ENCODE measurements at regions not wholly inside any gene's neighbourhood (a gene's known extent, or its start where the extent isn't known, plus 50 kb on each side); places are given as distances from the start of the nearest gene placed in this dataset.

DNA sequence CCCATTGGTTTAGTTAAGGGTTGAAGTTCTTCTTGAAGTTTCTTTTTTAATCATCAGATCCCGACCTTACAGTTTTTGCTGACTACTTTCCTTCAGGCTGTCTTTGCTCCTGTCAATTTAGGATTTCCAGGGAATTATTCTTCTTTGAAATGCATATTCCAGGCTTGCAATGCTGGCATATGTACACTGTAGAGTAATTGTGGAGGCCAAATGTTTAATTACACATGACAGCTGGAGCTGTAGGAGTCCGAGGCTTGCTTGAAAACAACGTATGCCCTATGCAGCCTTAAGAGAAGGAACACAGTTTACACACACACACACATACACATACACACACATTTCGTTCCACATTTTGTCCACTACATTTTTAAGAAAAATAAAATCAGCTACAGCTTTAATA, 602.3 kb downstream of the TMEM182 start:
- DNase-seq (ENCODE audit: unreplicated experiment) = no peak
- Mint-ChIP-seq H3K27ac (ENCODE audit: low read depth, unreplicated experiment) (no peak overlapping the region), H3K4me1 (ENCODE audit: insufficient read depth, unreplicated experiment) (no peaks in the 10 kb centered on the region), H3K4me3 (ENCODE audit: unreplicated experiment) (no peak overlapping the region), H3K27me3 (ENCODE audit: insufficient read depth, unreplicated experiment) (peaks cover 39% of the 10 kb centered on the region), H3K36me3 (ENCODE audit: insufficient read depth, unreplicated experiment) (no peaks in the 10 kb centered on the region), H3K9me3 (ENCODE audit: unreplicated experiment) (no peaks in the 10 kb centered on the region)
- ChIA-PET CTCF (no interaction called here), POLR2A (no interaction called here)
- no TSS peak for BruUV-seq (replicated peaks)
- TF ChIP-seq, protein P1, sequence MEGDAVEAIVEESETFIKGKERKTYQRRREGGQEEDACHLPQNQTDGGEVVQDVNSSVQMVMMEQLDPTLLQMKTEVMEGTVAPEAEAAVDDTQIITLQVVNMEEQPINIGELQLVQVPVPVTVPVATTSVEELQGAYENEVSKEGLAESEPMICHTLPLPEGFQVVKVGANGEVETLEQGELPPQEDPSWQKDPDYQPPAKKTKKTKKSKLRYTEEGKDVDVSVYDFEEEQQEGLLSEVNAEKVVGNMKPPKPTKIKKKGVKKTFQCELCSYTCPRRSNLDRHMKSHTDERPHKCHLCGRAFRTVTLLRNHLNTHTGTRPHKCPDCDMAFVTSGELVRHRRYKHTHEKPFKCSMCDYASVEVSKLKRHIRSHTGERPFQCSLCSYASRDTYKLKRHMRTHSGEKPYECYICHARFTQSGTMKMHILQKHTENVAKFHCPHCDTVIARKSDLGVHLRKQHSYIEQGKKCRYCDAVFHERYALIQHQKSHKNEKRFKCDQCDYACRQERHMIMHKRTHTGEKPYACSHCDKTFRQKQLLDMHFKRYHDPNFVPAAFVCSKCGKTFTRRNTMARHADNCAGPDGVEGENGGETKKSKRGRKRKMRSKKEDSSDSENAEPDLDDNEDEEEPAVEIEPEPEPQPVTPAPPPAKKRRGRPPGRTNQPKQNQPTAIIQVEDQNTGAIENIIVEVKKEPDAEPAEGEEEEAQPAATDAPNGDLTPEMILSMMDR (IDR thresholded peaks at IDR 0.05; ENCODE audit: unreplicated experiment) = no peak
- intact Hi-C loops (cut with micrococcal nuclease) = no loop called here

DNA sequence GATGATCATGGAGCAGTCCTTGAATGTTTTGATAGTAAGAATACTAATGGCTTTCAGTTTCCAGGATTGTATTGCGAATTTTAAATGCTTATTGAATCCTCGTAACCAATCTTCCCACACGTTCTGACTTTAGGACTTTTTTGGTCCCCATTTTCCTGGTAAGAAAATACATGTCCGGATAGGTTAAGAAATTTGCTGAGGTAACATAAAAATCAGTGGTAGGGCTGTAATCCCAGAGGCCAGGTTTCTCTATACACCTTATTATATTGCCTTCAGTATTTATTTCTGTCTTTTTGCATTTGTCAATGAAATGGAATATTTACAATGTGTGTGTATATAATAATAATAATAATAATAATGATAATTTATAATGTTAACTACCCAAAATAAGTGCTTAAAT, 603.2 kb downstream of the TMEM182 start:
- no TSS peak for BruUV-seq (replicated peaks)
- intact Hi-C loops (cut with micrococcal nuclease) = no loop called here
- ChIA-PET POLR2A (no interaction called here), CTCF (no interaction called here)
- Mint-ChIP-seq H3K9me3 (ENCODE audit: unreplicated experiment) (no peaks in the 10 kb centered on the region), H3K27me3 (ENCODE audit: insufficient read depth, unreplicated experiment) (peaks cover 35% of the 10 kb centered on the region), H3K27ac (ENCODE audit: low read depth, unreplicated experiment) (no peak overlapping the region), H3K4me1 (ENCODE audit: insufficient read depth, unreplicated experiment) (no peaks in the 10 kb centered on the region), H3K4me3 (ENCODE audit: unreplicated experiment) (no peak overlapping the region), H3K36me3 (ENCODE audit: insufficient read depth, unreplicated experiment) (no peaks in the 10 kb centered on the region)
- no peak for DNase-seq (ENCODE audit: unreplicated experiment)
- TF ChIP-seq, protein P1 (IDR thresholded peaks at IDR 0.05; ENCODE audit: unreplicated experiment) = no peak

DNA sequence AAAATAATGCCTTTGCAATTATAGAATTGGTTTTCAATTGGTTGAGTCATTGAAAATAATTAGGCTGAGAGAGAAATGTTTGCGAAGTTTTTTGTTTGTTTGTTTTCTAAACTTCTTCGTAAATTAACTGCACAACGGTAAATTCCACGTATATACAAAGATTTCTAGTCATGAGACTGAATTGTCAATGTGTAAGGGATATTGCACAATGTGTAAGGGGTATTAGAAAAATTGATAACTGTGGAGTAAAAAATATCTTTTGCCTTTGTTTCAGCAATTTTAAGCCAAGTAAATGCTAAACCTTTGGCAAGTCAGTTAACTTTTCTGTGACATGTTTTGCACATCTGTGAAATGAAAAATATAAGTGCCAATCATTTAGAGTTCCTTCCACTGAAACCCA, 606.0 kb downstream of the TMEM182 start:
- no peak overlapping the region for H3K27ac Mint-ChIP-seq (ENCODE audit: low read depth, unreplicated experiment)
- TF ChIP-seq, protein P1 (IDR thresholded peaks at IDR 0.05; ENCODE audit: unreplicated experiment) = no peak
- intact Hi-C loops (cut with micrococcal nuclease) = no loop called here
- DNase-seq (ENCODE audit: unreplicated experiment) = no peak
- H3K4me3 Mint-ChIP-seq (ENCODE audit: unreplicated experiment) = no peak overlapping the region
- POLR2A ChIA-PET = no interaction called here
- no peaks in the 10 kb centered on the region for H3K9me3 Mint-ChIP-seq (ENCODE audit: unreplicated experiment)
- BruUV-seq (replicated peaks) = no TSS peak
- no peaks in the 10 kb centered on the region for H3K36me3 Mint-ChIP-seq (ENCODE audit: insufficient read depth, unreplicated experiment)
- CTCF ChIA-PET = no interaction called here
- H3K27me3 Mint-ChIP-seq (ENCODE audit: insufficient read depth, unreplicated experiment) = peaks cover 33% of the 10 kb centered on the region
- no peaks in the 10 kb centered on the region for H3K4me1 Mint-ChIP-seq (ENCODE audit: insufficient read depth, unreplicated experiment)

DNA sequence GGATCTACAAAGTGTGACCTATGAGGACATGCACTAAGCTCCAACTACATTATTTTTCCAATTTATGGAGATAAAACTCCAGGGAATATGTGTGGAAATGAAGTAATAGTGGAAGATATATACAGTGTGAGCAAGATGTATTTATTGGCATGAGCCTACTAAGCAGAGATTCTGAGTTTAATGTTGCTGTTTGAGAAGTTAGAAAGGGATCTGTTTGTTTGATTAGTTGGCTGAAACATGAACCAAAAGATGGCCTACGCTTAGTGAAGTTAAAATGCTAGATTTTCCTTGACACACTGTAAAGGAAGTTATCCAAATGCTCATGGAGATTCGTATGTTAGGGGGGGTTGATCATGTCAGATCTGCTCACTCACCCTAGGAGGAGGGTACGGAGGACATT, 621.7 kb downstream of the TMEM182 start:
- H3K4me1 Mint-ChIP-seq (ENCODE audit: insufficient read depth, unreplicated experiment) = no peaks in the 10 kb centered on the region
- DNase-seq (ENCODE audit: unreplicated experiment) = no peak
- H3K36me3 Mint-ChIP-seq (ENCODE audit: insufficient read depth, unreplicated experiment) = no peaks in the 10 kb centered on the region
- TF ChIP-seq, protein P1 (IDR thresholded peaks at IDR 0.05; ENCODE audit: unreplicated experiment) = no peak
- H3K4me3 Mint-ChIP-seq (ENCODE audit: unreplicated experiment) = no peak overlapping the region
- intact Hi-C loops (cut with micrococcal nuclease) = no loop called here
- H3K27me3 Mint-ChIP-seq (ENCODE audit: insufficient read depth, unreplicated experiment) = no peaks in the 10 kb centered on the region
- H3K9me3 Mint-ChIP-seq (ENCODE audit: unreplicated experiment) = no peaks in the 10 kb centered on the region
- ChIA-PET CTCF (interaction anchor here (1.3 kb wide), 1 partner anchor 543 kb away, joined by 5 read pairs; no protein-coding TSS in a partner anchor), POLR2A (no interaction called here)
- no TSS peak for BruUV-seq (replicated peaks)
- H3K27ac Mint-ChIP-seq (ENCODE audit: low read depth, unreplicated experiment) = no peak overlapping the region

All from MCF 10A (cell line).